ENCODE measurements at regions not wholly inside any gene's neighbourhood (a gene's known extent, or its start where the extent isn't known, plus 50 kb on each side); places are given as distances from the start of the nearest gene placed in this dataset.

DNA sequence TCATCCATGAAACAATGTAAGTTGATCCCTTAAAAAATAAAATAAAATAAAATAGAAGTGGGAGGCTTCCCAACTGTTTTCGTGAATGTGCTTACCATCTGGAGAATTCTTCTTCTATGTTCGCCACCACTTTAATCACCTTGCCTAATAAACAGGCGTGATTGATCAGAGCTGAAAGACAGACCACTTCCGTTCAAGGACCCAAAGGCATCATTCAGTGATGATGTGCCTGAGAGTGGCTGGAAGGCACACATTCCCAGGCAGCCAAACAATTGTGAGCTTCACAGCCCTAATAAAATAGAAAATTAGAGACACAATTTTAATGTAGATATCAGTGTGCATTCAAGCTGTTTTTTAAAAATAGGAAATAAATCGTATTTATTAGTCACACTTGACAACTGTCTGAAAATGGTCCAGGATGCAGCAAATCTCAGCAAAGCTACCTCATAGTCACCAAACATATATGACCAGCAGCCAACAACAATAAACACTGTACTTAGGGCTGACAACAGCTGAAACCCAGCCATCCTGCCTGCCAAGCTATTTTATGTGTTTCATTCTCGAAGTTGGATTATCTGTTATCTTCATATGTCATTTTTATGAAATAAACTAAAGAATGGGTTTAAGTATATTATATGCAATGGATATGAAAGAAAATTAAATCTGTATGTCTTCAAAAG lies 163.2 kb upstream of the FAM9B start:
- Histone ChIP-seq H3K4me3 (ENCODE audit: low read length) (no peak overlapping the region), H3K36me3 (replicated peaks; ENCODE audit: low read depth, low read length) (no peaks in the 10 kb centered on the region), H3K27ac (ENCODE audit: low read length) (no peak overlapping the region), H3K4me2 (ENCODE audit: low read length) (no peak overlapping the region), H3K9me3 (ENCODE audit: insufficient read depth, low read length) (no peaks in the 10 kb centered on the region), H4K20me1 (ENCODE audit: insufficient read depth, low read length) (no peaks in the 10 kb centered on the region), H3K79me2 (ENCODE audit: low read length) (no peaks in the 10 kb centered on the region), H3K9ac (ENCODE audit: low read length) (no peak overlapping the region), H2AFZ (ENCODE audit: low read depth, low read length) (no peak overlapping the region), H3K27me3 (ENCODE audit: low read depth, low read length) (no peaks in the 10 kb centered on the region; the same call in 1 of the 2 replicates), H3K4me1 (ENCODE audit: low read length) (no peaks in the 10 kb centered on the region)
- no peak for TF ChIP-seq EZH2phosphoT487 (IDR thresholded peaks at IDR 0.05; ENCODE audit: low read depth)
- TF ChIP-seq, protein P1, sequence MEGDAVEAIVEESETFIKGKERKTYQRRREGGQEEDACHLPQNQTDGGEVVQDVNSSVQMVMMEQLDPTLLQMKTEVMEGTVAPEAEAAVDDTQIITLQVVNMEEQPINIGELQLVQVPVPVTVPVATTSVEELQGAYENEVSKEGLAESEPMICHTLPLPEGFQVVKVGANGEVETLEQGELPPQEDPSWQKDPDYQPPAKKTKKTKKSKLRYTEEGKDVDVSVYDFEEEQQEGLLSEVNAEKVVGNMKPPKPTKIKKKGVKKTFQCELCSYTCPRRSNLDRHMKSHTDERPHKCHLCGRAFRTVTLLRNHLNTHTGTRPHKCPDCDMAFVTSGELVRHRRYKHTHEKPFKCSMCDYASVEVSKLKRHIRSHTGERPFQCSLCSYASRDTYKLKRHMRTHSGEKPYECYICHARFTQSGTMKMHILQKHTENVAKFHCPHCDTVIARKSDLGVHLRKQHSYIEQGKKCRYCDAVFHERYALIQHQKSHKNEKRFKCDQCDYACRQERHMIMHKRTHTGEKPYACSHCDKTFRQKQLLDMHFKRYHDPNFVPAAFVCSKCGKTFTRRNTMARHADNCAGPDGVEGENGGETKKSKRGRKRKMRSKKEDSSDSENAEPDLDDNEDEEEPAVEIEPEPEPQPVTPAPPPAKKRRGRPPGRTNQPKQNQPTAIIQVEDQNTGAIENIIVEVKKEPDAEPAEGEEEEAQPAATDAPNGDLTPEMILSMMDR (IDR thresholded peaks at IDR 0.05; ENCODE audit: low read depth, low read length) = no peak

DNA sequence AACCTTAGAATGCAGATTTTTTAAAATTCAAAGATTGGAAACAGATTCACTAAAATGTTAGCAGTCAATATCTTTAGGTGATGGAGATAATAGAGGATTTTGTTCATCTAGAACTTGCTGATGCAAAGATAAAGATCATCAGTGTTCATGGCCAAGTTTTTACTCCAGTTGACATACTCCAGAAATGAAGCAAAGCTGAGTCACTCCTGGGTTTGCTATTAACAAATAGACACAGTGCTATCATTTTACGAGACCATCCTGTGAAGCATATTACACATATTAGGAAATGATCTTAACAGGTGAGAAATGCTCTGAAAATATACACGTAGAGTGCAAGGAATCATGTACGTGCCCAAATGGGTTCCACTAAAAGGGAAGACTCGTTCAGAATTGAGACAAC lies 170.6 kb upstream of the FAM9B start:
- Histone ChIP-seq H3K4me3 (ENCODE audit: low read length) (no peak overlapping the region), H3K27ac (ENCODE audit: low read length) (no peak overlapping the region)

DNA sequence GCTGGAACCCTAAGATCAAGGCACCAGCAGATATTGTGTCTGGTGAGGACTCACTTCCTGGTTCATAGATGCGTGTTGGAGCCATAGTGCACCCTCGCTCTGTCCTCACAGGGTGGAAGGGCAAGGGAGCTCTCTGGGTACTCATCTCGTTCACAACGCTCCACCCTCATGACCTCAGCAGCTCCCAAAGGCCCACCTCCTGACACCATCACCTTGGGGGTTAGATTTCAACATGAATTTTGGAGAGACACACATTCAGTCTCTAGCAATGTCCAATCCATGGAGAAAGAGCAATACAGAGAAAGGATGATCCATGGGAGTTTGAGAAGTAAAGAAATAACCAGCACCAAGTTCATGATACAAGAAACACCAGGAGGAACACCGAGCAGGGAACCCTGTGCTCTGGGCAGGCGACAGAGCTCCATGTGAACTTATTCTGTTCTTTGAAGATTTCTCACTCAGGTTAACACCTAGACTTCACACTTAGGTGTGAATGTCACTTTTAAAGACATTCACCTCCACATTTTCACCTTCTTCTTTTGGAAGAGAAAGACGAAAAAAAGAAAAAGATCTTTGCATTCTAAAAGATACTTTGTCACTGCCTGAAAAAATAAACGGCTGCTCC lies 171.8 kb upstream of the FAM9B start:
- H3K4me3 ChIP-seq (ENCODE audit: low read length) = no peak overlapping the region
- no peaks in the 10 kb centered on the region for H4K20me1 ChIP-seq (ENCODE audit: insufficient read depth, low read length)
- no peak overlapping the region for H2AFZ ChIP-seq (ENCODE audit: low read depth, low read length)
- no peaks in the 10 kb centered on the region for H3K79me2 ChIP-seq (ENCODE audit: low read length)
- H3K9ac ChIP-seq (ENCODE audit: low read length) = no peak overlapping the region
- H3K9me3 ChIP-seq (ENCODE audit: insufficient read depth, low read length) = no peaks in the 10 kb centered on the region
- no peak overlapping the region for H3K27ac ChIP-seq (ENCODE audit: low read length)
- H3K27me3 ChIP-seq (ENCODE audit: low read depth, low read length) = no peaks in the 10 kb centered on the region
- no peaks in the 10 kb centered on the region for H3K36me3 ChIP-seq (replicated peaks; ENCODE audit: low read depth, low read length)
- H3K4me1 ChIP-seq (ENCODE audit: low read length) = no peaks in the 10 kb centered on the region
- TF ChIP-seq, protein P1 (IDR thresholded peaks at IDR 0.05; ENCODE audit: low read depth, low read length) = no peak
- no peak for TF ChIP-seq EZH2phosphoT487 (IDR thresholded peaks at IDR 0.05; ENCODE audit: low read depth)
- no peak overlapping the region for H3K4me2 ChIP-seq (ENCODE audit: low read length)

More for the DNA sequence above, 170.6 kb upstream of the FAM9B start:
- H4K20me1 ChIP-seq (ENCODE audit: insufficient read depth, low read length) = no peaks in the 10 kb centered on the region
- no peaks in the 10 kb centered on the region for H3K4me1 ChIP-seq (ENCODE audit: low read length)
- no peaks in the 10 kb centered on the region for H3K36me3 ChIP-seq (replicated peaks; ENCODE audit: low read depth, low read length)
- no peak overlapping the region for H3K4me2 ChIP-seq (ENCODE audit: low read length)
- H3K79me2 ChIP-seq (ENCODE audit: low read length) = no peaks in the 10 kb centered on the region
- H3K9me3 ChIP-seq (ENCODE audit: insufficient read depth, low read length) = no peaks in the 10 kb centered on the region
- H3K9ac ChIP-seq (ENCODE audit: low read length) = no peak overlapping the region
- no peaks in the 10 kb centered on the region for H3K27me3 ChIP-seq (ENCODE audit: low read depth, low read length)
- no peak overlapping the region for H2AFZ ChIP-seq (ENCODE audit: low read depth, low read length)
- TF ChIP-seq EZH2phosphoT487 (IDR thresholded peaks at IDR 0.05; ENCODE audit: low read depth) = no peak
- TF ChIP-seq, protein P1 (IDR thresholded peaks at IDR 0.05; ENCODE audit: low read depth, low read length) = no peak

DNA sequence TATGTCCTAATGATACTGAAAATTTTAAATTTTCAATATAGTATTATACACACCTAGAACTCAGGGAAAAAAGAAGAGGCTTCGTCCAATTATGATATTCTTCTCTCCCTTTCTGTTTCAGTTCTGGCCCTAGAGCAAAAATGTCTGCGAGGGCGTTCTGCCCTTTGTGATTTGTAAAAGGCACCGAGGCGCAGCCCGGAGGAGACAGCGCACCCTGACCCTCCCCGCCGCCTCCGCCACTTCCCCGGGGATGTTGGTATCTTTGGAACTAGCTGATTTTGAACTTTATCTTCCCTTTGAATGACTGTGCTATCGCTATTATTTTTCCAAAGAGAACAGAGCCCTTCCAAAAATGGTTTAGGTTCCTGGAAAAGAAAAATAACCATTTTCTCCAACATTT lies 173.2 kb upstream of the FAM9B start:
- H3K27me3 ChIP-seq (ENCODE audit: low read depth, low read length) = no peaks in the 10 kb centered on the region
- no peaks in the 10 kb centered on the region for H3K9me3 ChIP-seq (ENCODE audit: insufficient read depth, low read length)
- H3K4me3 ChIP-seq (ENCODE audit: low read length) = no peak overlapping the region
- H2AFZ ChIP-seq (ENCODE audit: low read depth, low read length) = no peak overlapping the region
- no peak overlapping the region for H3K4me2 ChIP-seq (ENCODE audit: low read length)
- no peaks in the 10 kb centered on the region for H3K4me1 ChIP-seq (ENCODE audit: low read length)
- no peaks in the 10 kb centered on the region for H3K79me2 ChIP-seq (ENCODE audit: low read length)
- TF ChIP-seq, protein P1 (IDR thresholded peaks at IDR 0.05; ENCODE audit: low read depth, low read length) = no peak
- no peak for TF ChIP-seq EZH2phosphoT487 (IDR thresholded peaks at IDR 0.05; ENCODE audit: low read depth)
- no peak overlapping the region for H3K27ac ChIP-seq (ENCODE audit: low read length)
- no peaks in the 10 kb centered on the region for H4K20me1 ChIP-seq (ENCODE audit: insufficient read depth, low read length)
- H3K9ac ChIP-seq (ENCODE audit: low read length) = no peak overlapping the region
- no peaks in the 10 kb centered on the region for H3K36me3 ChIP-seq (replicated peaks; ENCODE audit: low read depth, low read length)
